ENCODE measurements at regions not wholly inside any gene's neighbourhood (a gene's known extent, or its start where the extent isn't known, plus 50 kb on each side); places are given as distances from the start of the nearest gene placed in this dataset.
A peak's percentile ranks its signal among the peaks of the same experiment; 100 is the strongest.

DNA sequence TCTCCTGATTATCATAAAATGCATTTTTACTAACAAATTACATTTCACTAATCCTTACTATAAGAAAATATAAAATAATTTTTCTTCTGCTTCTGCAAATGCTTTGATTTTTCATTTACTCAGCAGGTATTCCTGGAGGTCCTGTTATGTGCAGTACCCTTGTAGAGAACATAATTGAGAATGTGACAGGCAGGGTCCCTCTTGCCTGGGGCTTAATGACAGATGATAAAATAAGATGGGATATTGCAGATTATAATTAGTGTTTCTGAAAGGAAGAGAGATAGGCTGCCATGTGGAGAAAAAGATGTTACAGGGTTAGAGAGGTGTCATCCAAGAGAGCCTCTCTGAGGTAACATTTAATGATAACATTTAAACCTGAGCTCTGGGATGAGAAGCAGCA is 128.9 kb downstream of the MAD2L1 start:
- BruUV-seq (replicated peaks): no TSS peak
- CTCF ChIA-PET: no interaction called here
- Histone ChIP-seq H3K27ac (ENCODE audit: insufficient read depth, low read length) (no peak overlapping the region), H3K23ac (ENCODE audit: low read depth, low read length) (no peak overlapping the region), H3K79me1 (ENCODE audit: low read depth in 1 of 2, low read length in 2 of 2) (no peaks in the 10 kb centered on the region), H3K4ac (ENCODE audit: low read depth, low read length) (no peak overlapping the region), H2BK20ac (ENCODE audit: low read depth, low read length) (no peak overlapping the region), H2AK9ac (replicated peaks; ENCODE audit: low read depth, low read length, poor library complexity) (no peak overlapping the region), H2BK120ac (ENCODE audit: low read depth, low read length) (no peak overlapping the region), H2BK5ac (ENCODE audit: low read depth, low read length, poor library complexity, severe bottlenecking) (no peak overlapping the region), H3K4me1 (ENCODE audit: control insufficient read depth, insufficient read depth, low read length) (peaks cover 12% of the 10 kb centered on the region), H4K5ac (ENCODE audit: low read depth, low read length) (no peak overlapping the region), H3K18ac (ENCODE audit: low read depth, low read length) (peak overlapping the region; percentile 11; the same call in 1 of the 2 replicates), H4K8ac (ENCODE audit: low read depth in 2 of 2, low read length in 2 of 2) (no peak overlapping the region), H4K91ac (ENCODE audit: insufficient read depth, low read depth, low read length) (no peak overlapping the region), H3K9me3 (ENCODE audit: control insufficient read depth, insufficient read depth, low read length) (no peaks in the 10 kb centered on the region), H3K4me3 (ENCODE audit: insufficient read depth, low read depth, low read length) (no peak overlapping the region), H3K9ac (ENCODE audit: low read depth, low read length) (no peak overlapping the region), H3K9me1 (ENCODE audit: insufficient read depth, low read length) (no peaks in the 10 kb centered on the region), H3K4me2 (ENCODE audit: low read depth, low read length) (no peak overlapping the region), H2AK5ac (ENCODE audit: low read depth, low read length) (no peak overlapping the region), H3K36me3 (ENCODE audit: control insufficient read depth, insufficient read depth, low read length) (no peaks in the 10 kb centered on the region), H2AFZ (replicated peaks; ENCODE audit: low read length, poor library complexity) (no peak overlapping the region), H3K27me3 (ENCODE audit: control insufficient read depth, insufficient read depth, low read length) (no peaks in the 10 kb centered on the region), H4K20me1 (ENCODE audit: insufficient read depth, low read length) (no peaks in the 10 kb centered on the region), H2BK15ac (ENCODE audit: low read depth, low read length) (no peak overlapping the region), H3K56ac (ENCODE audit: extremely low read depth, insufficient read depth, low read length) (no peak overlapping the region), H3K14ac (replicated peaks; ENCODE audit: low read depth, low read length) (no peak overlapping the region)
- dilution Hi-C loops (cut with HindIII; ENCODE audit: low sequenced_read_pairs, unreplicated experiment): no loop called here
- TF ChIP-seq MAZ (IDR thresholded peaks at IDR 0.05; ENCODE audit: borderline replicate concordance, low read depth, low read length) (no peak), MXI1 (IDR thresholded peaks at IDR 0.05; ENCODE audit: borderline replicate concordance, low read depth, low read length) (no peak), ELK1 (IDR thresholded peaks at IDR 0.05; ENCODE audit: borderline replicate concordance, low read depth, low read length) (no peak), NFE2L2 (IDR thresholded peaks at IDR 0.05; ENCODE audit: low read depth, low read length) (no peak), CHD1 (IDR thresholded peaks at IDR 0.05; ENCODE audit: low read depth, low read length) (no peak), CEBPB (IDR thresholded peaks at IDR 0.05; ENCODE audit: low read depth, low read length) (no peak), FOS (IDR thresholded peaks at IDR 0.05; ENCODE audit: low read depth, low read length) (no peak), POLR2A (IDR thresholded peaks at IDR 0.05; ENCODE audit: low read depth, low read length) (no peak), MAFK (IDR thresholded peaks at IDR 0.05; ENCODE audit: low read depth, low read length) (no peak)
- TF ChIP-seq, protein P1, sequence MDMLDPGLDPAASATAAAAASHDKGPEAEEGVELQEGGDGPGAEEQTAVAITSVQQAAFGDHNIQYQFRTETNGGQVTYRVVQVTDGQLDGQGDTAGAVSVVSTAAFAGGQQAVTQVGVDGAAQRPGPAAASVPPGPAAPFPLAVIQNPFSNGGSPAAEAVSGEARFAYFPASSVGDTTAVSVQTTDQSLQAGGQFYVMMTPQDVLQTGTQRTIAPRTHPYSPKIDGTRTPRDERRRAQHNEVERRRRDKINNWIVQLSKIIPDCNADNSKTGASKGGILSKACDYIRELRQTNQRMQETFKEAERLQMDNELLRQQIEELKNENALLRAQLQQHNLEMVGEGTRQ (IDR thresholded peaks at IDR 0.05; ENCODE audit: low read depth, low read length): no peak
- ATAC-seq (ENCODE audit: low read depth): no peak
- in situ Hi-C loops (cut with MboI; ENCODE audit: low sequenced_read_pairs): no loop called here
- intact Hi-C loops (cut with micrococcal nuclease): no loop called here
- DNase-seq: no peak
- POLR2A ChIA-PET (ENCODE audit: unreplicated experiment): no interaction called here
